H1 (cell line): ENCODE measurements at regions not wholly inside any gene's neighbourhood (a gene's known extent, or its start where the extent isn't known, plus 50 kb on each side); places are given as distances from the start of the nearest gene placed in this dataset.

Experiments
- CTCF ChIA-PET: fragments of 300-600 bp; sonication (Branson Sonifier 250); formaldehyde crosslinking; loops from one replicate; lab custom pipeline; 2021; ENCODE audit not compliant: partially characterized antibody; lab: Charles Lee
- POLR2A ChIA-PET: fragments of 300-600 bp; sonication (Branson Sonifier 250); formaldehyde crosslinking; loops from one replicate; lab custom pipeline; 2021; ENCODE audit warnings: inconsistent platforms; ENCODE audit not compliant: partially characterized antibody; lab: Charles Lee
- DNase-seq, 2 experiments: peaks; one replicate each; pipeline versions ENCODE4 v3.0.0 to v3.0.0-alpha.2; 2010 to 2022; ENCODE audit warnings: low spot score in 2 of 2, low read depth in 1 of 2, mixed read lengths in 1 of 2
- FAIRE-seq: peaks from 2 replicates; lab custom pipeline; 2011; peaks lifted over from hg19 to GRCh38; lab: Jason Lieb, UNC
- H2AFZ ChIP-seq: 2 replicates; pipeline ENCODE4 v1.8.1; 2012; ENCODE audit warnings: low read length, inconsistent platforms
- H2AK5ac ChIP-seq: 2 replicates; pipeline ENCODE4 v1.6.1; 2013; ENCODE audit warnings: low read depth, low read length
- H2BK120ac ChIP-seq: replicated peaks from 2 replicates; pipeline ENCODE3; 2013; ENCODE audit warnings: low read depth, low read length, inconsistent platforms
- H2BK12ac ChIP-seq: 2 replicates; pipeline ENCODE4 v1.6.1; 2013; ENCODE audit warnings: low read depth, low read length
- H2BK15ac ChIP-seq: 2 replicates; pipeline ENCODE4 v1.6.1; 2013; ENCODE audit warnings: low read length
- H2BK20ac ChIP-seq: 2 replicates; pipeline ENCODE4 v1.6.1; 2013; ENCODE audit warnings: low read length
- H2BK5ac ChIP-seq: 2 replicates; pipeline ENCODE4 v1.6.1; 2013; ENCODE audit warnings: low read depth, low read length
- H3K14ac ChIP-seq: 2 replicates; pipeline ENCODE4 v1.6.1; 2013; ENCODE audit warnings: inconsistent platforms; ENCODE audit not compliant: insufficient read length
- H3K18ac ChIP-seq: 2 replicates; pipeline ENCODE4 v1.6.1; 2013; ENCODE audit warnings: low read length; ENCODE audit errors: extremely low read depth
- H3K23ac ChIP-seq: 2 replicates; pipeline ENCODE4 v1.6.1; 2013; ENCODE audit warnings: inconsistent platforms; ENCODE audit not compliant: insufficient read length
- H3K23me2 ChIP-seq: 2 replicates; pipeline ENCODE4 v1.6.1; 2013; ENCODE audit warnings: low read depth, low read length
- H3K27ac ChIP-seq: 2 replicates; pipeline ENCODE4 v1.6.1; 2011; ENCODE audit warnings: low read depth, low read length, inconsistent platforms
- H3K27me3 ChIP-seq, 4 experiments: replicated peaks in 1 of 4; 1 replicate in 1 of 4; 2 replicates in 3 of 4; pipeline versions ENCODE4 v1.6.1 to v1.8.1; 2011 to 2013; ENCODE audit warnings: low read length in 3 of 4, mild to moderate bottlenecking in 3 of 4, inconsistent platforms in 2 of 4, mixed read lengths in 2 of 4, moderate library complexity in 1 of 4; ENCODE audit not compliant: control insufficient read depth in 3 of 4, insufficient read depth in 3 of 4; ENCODE audit errors: extremely low read depth in 1 of 4
- H3K36me3 ChIP-seq, 4 experiments: 2 replicates each; pipeline versions ENCODE4 v1.6.1 to v1.8.1; 2011 to 2013; ENCODE audit warnings: mild to moderate bottlenecking in 4 of 4, low read length in 3 of 4, moderate library complexity in 2 of 4, control low read depth in 1 of 4, inconsistent platforms in 1 of 4; ENCODE audit not compliant: insufficient read depth in 4 of 4, control insufficient read depth in 2 of 4
- H3K4ac ChIP-seq: replicated peaks from 2 replicates; pipeline ENCODE3; 2013; ENCODE audit warnings: low read length, low read depth, mixed read lengths, inconsistent platforms; ENCODE audit not compliant: insufficient read length
- H3K4me1 ChIP-seq, 4 experiments: replicated peaks in 1 of 4; 1 replicate in 1 of 4; 2 replicates in 3 of 4; pipeline versions ENCODE4 v1.6.1 to v1.8.1; 2011 to 2013; ENCODE audit warnings: low read length in 3 of 4, inconsistent platforms in 2 of 4, mixed read lengths in 1 of 4; ENCODE audit not compliant: insufficient read depth in 4 of 4, control insufficient read depth in 3 of 4
- H3K4me2 ChIP-seq, 2 experiments: 2 replicates each; pipeline versions ENCODE4 v1.6.1 to v1.8.1; 2011 to 2013; ENCODE audit warnings: low read depth in 2 of 2, low read length in 2 of 2, control low read depth in 1 of 2, inconsistent platforms in 1 of 2, mild to moderate bottlenecking in 1 of 2; ENCODE audit not compliant: insufficient read depth in 1 of 2
- H3K4me3 ChIP-seq, 4 experiments: fragments of 200-600, 300-600 bp in 1 of 4; sonication (generic), shearing (Covaris generic), sonication (Bioruptor Twin) in 1 of 4; 2 replicates each; pipeline versions ENCODE4 v1.5.1 to v1.8.1; 2011 to 2016; ENCODE audit warnings: low read length in 4 of 4, low read depth in 3 of 4, control low read depth in 2 of 4, inconsistent platforms in 2 of 4, mild to moderate bottlenecking in 2 of 4, mixed read lengths in 1 of 4, moderate library complexity in 1 of 4; ENCODE audit not compliant: insufficient read depth in 2 of 4; ENCODE audit errors: extremely low read depth in 1 of 4
- H3K56ac ChIP-seq: replicated peaks from 2 replicates; pipeline ENCODE3; 2013; ENCODE audit warnings: low read depth, mild to moderate bottlenecking, mixed read lengths, low read length, inconsistent platforms; ENCODE audit not compliant: insufficient read length
- H3K79me1 ChIP-seq: 2 replicates; pipeline ENCODE4 v1.6.1; 2013; ENCODE audit warnings: low read depth, low read length, control low read depth
- H3K79me2 ChIP-seq, 2 experiments: 2 replicates each; pipeline versions ENCODE4 v1.6.1 to v1.8.1; 2012 to 2013; ENCODE audit warnings: low read length in 2 of 2, mild to moderate bottlenecking in 2 of 2, inconsistent platforms in 1 of 2; ENCODE audit not compliant: insufficient read depth in 2 of 2, control insufficient read depth in 1 of 2
- H3K9ac ChIP-seq, 4 experiments: replicated peaks in 1 of 4; 1 replicate in 1 of 4; 2 replicates in 3 of 4; pipeline versions ENCODE4 v1.6.1 to v1.8.1; 2011 to 2013; ENCODE audit warnings: low read depth in 3 of 4, low read length in 3 of 4, control low read depth in 2 of 4, mild to moderate bottlenecking in 2 of 4, moderate library complexity in 2 of 4, inconsistent platforms in 1 of 4; ENCODE audit errors: extremely low read depth in 1 of 4
- H3K9me3 ChIP-seq, 2 experiments: 2 replicates each; pipeline versions ENCODE4 v1.6.1 to v1.8.1; 2012 to 2013; ENCODE audit warnings: mild to moderate bottlenecking in 2 of 2, moderate library complexity in 2 of 2, control low read depth in 1 of 2, inconsistent platforms in 1 of 2, low read depth in 1 of 2, low read length in 1 of 2, mixed read lengths in 1 of 2; ENCODE audit not compliant: insufficient read depth in 2 of 2
- H4K20me1 ChIP-seq, 2 experiments: replicated peaks in 1 of 2; 2 replicates each; pipeline versions ENCODE3 to v1.8.1; 2011 to 2013; ENCODE audit warnings: inconsistent platforms in 2 of 2, low read length in 2 of 2, mild to moderate bottlenecking in 1 of 2; ENCODE audit not compliant: insufficient read depth in 2 of 2, control insufficient read depth in 1 of 2
- H4K5ac ChIP-seq: 2 replicates; pipeline ENCODE4 v1.6.1; 2013; ENCODE audit warnings: low read length, low read depth, mixed read lengths, inconsistent platforms; ENCODE audit not compliant: insufficient read length
- H4K8ac ChIP-seq: 2 replicates; pipeline ENCODE4 v1.8.0; 2013; ENCODE audit warnings: mild to moderate bottlenecking, moderate library complexity, low read length, inconsistent platforms; ENCODE audit not compliant: insufficient read depth; ENCODE audit errors: extremely low read depth
- H4K91ac ChIP-seq: replicated peaks from 2 replicates; pipeline ENCODE3; 2013; ENCODE audit warnings: low read length, mixed read lengths, inconsistent platforms; ENCODE audit not compliant: insufficient read length
- BCL11A ChIP-seq, 2 experiments: IDR thresholded peaks; one replicate each; pipeline ENCODE4 v1.6.1; 2011; ENCODE audit warnings: low read depth in 2 of 2, low read length in 2 of 2, mild to moderate bottlenecking in 2 of 2
- CTBP2 ChIP-seq: IDR thresholded peaks from 2 replicates; pipeline ENCODE4 v1.7.0; 2011; ENCODE audit warnings: borderline replicate concordance, mild to moderate bottlenecking, moderate library complexity, mixed read lengths, low read length; ENCODE audit not compliant: insufficient read depth, insufficient read length
- HDAC2 ChIP-seq, 2 experiments: fragments of 300-600 bp in 1 of 2; sonication (generic) in 1 of 2; IDR thresholded peaks; 2 replicates each; pipeline ENCODE4 v1.6.1; 2011 to 2012; ENCODE audit warnings: low read depth in 2 of 2, low read length in 2 of 2, mild to moderate bottlenecking in 2 of 2, moderate library complexity in 2 of 2, borderline replicate concordance in 1 of 2, inconsistent platforms in 1 of 2
- HDAC6 ChIP-seq: IDR thresholded peaks from one replicate; pipeline ENCODE4 v1.7.1; 2012; ENCODE audit warnings: low read depth, mild to moderate bottlenecking, inconsistent platforms, low read length, moderate library complexity
- SIN3A ChIP-seq, 2 experiments: IDR thresholded peaks in 1 of 2; conservative IDR thresholded peaks in 1 of 2; 2 replicates each; pipeline ENCODE4 v1.6.1; 2011 to 2012; ENCODE audit warnings: low read length in 2 of 2, improper control_type of control experiment in 1 of 2, low read depth in 1 of 2, mild to moderate bottlenecking in 1 of 2
- TCF12 ChIP-seq: IDR thresholded peaks from 2 replicates; pipeline ENCODE4 v1.6.1; 2011; ENCODE audit warnings: low read depth, mild to moderate bottlenecking, low read length
- WGBS, 2 experiments: shearing (Covaris generic) in 1 of 2; methylation state at CpG; one replicate each; pipeline versions ENCODE4 v1.1.6 to v1.1.7; 2013 to 2015; ENCODE audit warnings: low lambda C conversion rate in 2 of 2, mixed read lengths in 2 of 2, inconsistent platforms in 1 of 2, low coverage in 1 of 2, missing lambda C conversion rate in 1 of 2; ENCODE audit not compliant: insufficient replicate concordance in 2 of 2, insufficient coverage in 1 of 2, insufficient read length in 1 of 2; ENCODE audit errors: extremely low coverage in 1 of 2, missing lambda C conversion rate in 1 of 2; 5-methylcytosine and 5-hydroxymethylcytosine counted together
- TF ChIP-seq, protein P1 (sequence below): IDR thresholded peaks from 2 replicates; pipeline ENCODE4 v1.6.1; 2012; ENCODE audit warnings: inconsistent platforms
- TF ChIP-seq, protein P2 (sequence below), 3 experiments: IDR thresholded peaks; 1 replicate in 2 of 3; 2 replicates in 1 of 3; pipeline versions ENCODE4 v1.5.1 to v1.6.1; 2011; ENCODE audit warnings: low read length in 3 of 3, mild to moderate bottlenecking in 3 of 3, inconsistent platforms in 2 of 3, low read depth in 1 of 3, moderate library complexity in 1 of 3; ENCODE audit not compliant: insufficient read depth in 1 of 3; ENCODE audit errors: control extremely low read depth in 1 of 3

DNA sequence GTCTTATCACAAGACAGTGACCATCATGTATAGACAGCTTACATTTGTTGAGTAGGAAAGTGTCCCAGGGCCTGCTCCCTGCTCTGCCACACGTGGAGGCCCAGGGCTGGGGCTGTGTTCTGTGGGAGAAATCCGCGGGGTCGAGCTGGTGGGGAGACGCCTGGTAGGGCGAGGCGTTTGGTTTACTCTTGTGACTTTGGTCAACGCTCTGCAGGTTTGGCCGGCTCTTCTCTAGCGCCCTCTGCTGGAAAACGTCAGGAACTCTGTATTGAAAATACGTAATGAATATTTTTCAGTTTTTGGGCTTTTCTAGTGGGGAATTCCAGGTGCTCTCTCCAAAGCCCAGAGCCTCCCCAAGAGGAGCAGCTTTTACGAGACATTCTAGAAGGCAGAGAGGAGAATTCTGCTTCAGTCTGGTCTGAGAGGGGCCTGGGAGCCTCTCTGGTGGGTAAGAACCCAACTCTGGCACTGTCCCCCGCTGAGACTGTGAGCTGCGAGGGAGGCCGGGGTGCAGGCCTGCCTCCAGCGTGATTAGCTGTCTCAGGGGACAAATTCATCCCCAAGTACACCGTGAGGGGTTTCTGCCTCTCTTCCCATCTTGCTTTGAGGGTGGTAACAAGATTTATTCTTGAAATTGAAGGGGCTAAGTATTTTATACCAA lies 112.6 kb upstream of the RALGAPA2 start:
- H2BK15ac ChIP-seq: 0 out of 2 replicates have a peak overlapping the region, but pooled peaks have one; percentile 31
- no peak overlapping the region for H4K5ac ChIP-seq
- H4K20me1 ChIP-seq: no peaks in the 10 kb centered on the region
- FAIRE-seq (peak; percentile 52), DNase-seq (peak in 1 of 2 experiments; percentile 83)
- H2AK5ac ChIP-seq: no peak overlapping the region
- H3K4me3 ChIP-seq: no peak overlapping the region
- no peak overlapping the region for H3K14ac ChIP-seq
- H2BK12ac ChIP-seq: 0 out of 2 replicates have a peak overlapping the region, but pooled peaks have one; percentile 14
- no peaks in the 10 kb centered on the region for H3K23me2 ChIP-seq
- no peaks in the 10 kb centered on the region for H3K79me2 ChIP-seq
- H3K9me3 ChIP-seq: peaks cover 5 to 7% of the 10 kb centered on the region in 2 experiments; a peak in 2 of 4 replicates
- H3K18ac ChIP-seq: peak overlapping the region; percentile 60
- H4K91ac ChIP-seq: no peak overlapping the region
- no peak overlapping the region for H3K27ac ChIP-seq
- H3K4ac ChIP-seq: no peak overlapping the region
- no peak overlapping the region for H2BK120ac ChIP-seq
- CTCF ChIA-PET: interaction anchor here (0.7 to 10.9 kb wide), 37 partner anchors 10 to 724 kb away, joined by 3 to 128 read pairs (median 4); no protein-coding TSS in a partner anchor
- no peak overlapping the region for H3K4me2 ChIP-seq
- no peak overlapping the region for H3K56ac ChIP-seq
- no peak overlapping the region for H4K8ac ChIP-seq
- H3K79me1 ChIP-seq: no peaks in the 10 kb centered on the region
- H3K23ac ChIP-seq: no peak overlapping the region
- 37% methylated on average over 18 of the region's 18 CpGs; no CpG with 5 or more reads in 1 of the 2 experiments for WGBS, 2 experiments
- no peak overlapping the region for H2BK5ac ChIP-seq
- H3K4me1 ChIP-seq: peaks cover 8 to 16% (median 11%) of the 10 kb centered on the region in 4 experiments; a peak in 6 of 7 replicates
- POLR2A ChIA-PET: interaction anchor here (1.3 kb wide), 1 partner anchor 114 kb away, joined by 3 read pairs; no protein-coding TSS in a partner anchor
- H2AFZ ChIP-seq: peak overlapping the region; percentile 89
- no peaks in the 10 kb centered on the region for H3K36me3 ChIP-seq
- H2BK20ac ChIP-seq: no peak overlapping the region
- no peak overlapping the region for H3K9ac ChIP-seq
- H3K27me3 ChIP-seq: peaks cover 0 to 2% (median 0%) of the 10 kb centered on the region in 4 experiments; a peak in 1 of 7 replicates
- TF ChIP-seq BCL11A (IDR thresholded peaks at IDR 0.05; ENCODE audit: low read depth in 2 of 2, low read length in 2 of 2): no peak
- no peak for TF ChIP-seq CTBP2
- no peak for TF ChIP-seq SIN3A (conservative IDR thresholded peaks at IDR 0.05 in 1 of 2, IDR thresholded peaks at IDR 0.05 in 1 of 2; ENCODE audit: low read depth in 1 of 2, low read length in 2 of 2)
- no peak for TF ChIP-seq HDAC6
- TF ChIP-seq, protein P1, sequence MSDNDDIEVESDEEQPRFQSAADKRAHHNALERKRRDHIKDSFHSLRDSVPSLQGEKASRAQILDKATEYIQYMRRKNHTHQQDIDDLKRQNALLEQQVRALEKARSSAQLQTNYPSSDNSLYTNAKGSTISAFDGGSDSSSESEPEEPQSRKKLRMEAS: no peak
- TF ChIP-seq TCF12: no peak
- no peak for TF ChIP-seq HDAC2 (IDR thresholded peaks at IDR 0.05; ENCODE audit: borderline replicate concordance in 1 of 2, low read depth in 2 of 2, low read length in 2 of 2)
- TF ChIP-seq, protein P2, sequence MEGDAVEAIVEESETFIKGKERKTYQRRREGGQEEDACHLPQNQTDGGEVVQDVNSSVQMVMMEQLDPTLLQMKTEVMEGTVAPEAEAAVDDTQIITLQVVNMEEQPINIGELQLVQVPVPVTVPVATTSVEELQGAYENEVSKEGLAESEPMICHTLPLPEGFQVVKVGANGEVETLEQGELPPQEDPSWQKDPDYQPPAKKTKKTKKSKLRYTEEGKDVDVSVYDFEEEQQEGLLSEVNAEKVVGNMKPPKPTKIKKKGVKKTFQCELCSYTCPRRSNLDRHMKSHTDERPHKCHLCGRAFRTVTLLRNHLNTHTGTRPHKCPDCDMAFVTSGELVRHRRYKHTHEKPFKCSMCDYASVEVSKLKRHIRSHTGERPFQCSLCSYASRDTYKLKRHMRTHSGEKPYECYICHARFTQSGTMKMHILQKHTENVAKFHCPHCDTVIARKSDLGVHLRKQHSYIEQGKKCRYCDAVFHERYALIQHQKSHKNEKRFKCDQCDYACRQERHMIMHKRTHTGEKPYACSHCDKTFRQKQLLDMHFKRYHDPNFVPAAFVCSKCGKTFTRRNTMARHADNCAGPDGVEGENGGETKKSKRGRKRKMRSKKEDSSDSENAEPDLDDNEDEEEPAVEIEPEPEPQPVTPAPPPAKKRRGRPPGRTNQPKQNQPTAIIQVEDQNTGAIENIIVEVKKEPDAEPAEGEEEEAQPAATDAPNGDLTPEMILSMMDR (IDR thresholded peaks at IDR 0.05; ENCODE audit: control extremely low read depth in 1 of 3, insufficient read depth in 1 of 3, low read depth in 1 of 3, low read length in 3 of 3): peak; percentile 44 to 84 (median 80)
